ENCODE measurements at regions not wholly inside any gene's neighbourhood (a gene's known extent, or its start where the extent isn't known, plus 50 kb on each side); places are given as distances from the start of the nearest gene placed in this dataset.

- ChIA-PET POLR2A (no interaction called here), CTCF (no interaction called here), SMC1A (ENCODE audit: uncharacterized antibody, unreplicated experiment) (no interaction called here), RAD21 (ENCODE audit: unreplicated experiment) (no interaction called here)
- WGBS (ENCODE audit: insufficient coverage, insufficient replicate concordance, low lambda C conversion rate, missing lambda C conversion rate) = 23% methylated on average over 16 of the region's 16 CpGs
- no TSS peak for BruUV-seq (replicated peaks)
- Histone ChIP-seq H2AFZ (ENCODE audit: control insufficient read depth, low read depth, low read length) (no peak overlapping the region), H3K9ac (ENCODE audit: control insufficient read depth, insufficient read depth, low read length) (no peak overlapping the region), H4K20me1 (ENCODE audit: control insufficient read depth, insufficient read depth) (no peaks in the 10 kb centered on the region), H3K27ac (ENCODE audit: control insufficient read depth, insufficient read depth) (no peak overlapping the region), H3K4me3 (no peak overlapping the region), H3K9me3 (replicated peaks; ENCODE audit: control insufficient read depth, insufficient read depth, low read length) (no peaks in the 10 kb centered on the region), H3K4me2 (ENCODE audit: control insufficient read depth, insufficient read depth) (no peak overlapping the region), H3K27me3 (replicated peaks in 1 of 2; ENCODE audit: control insufficient read depth in 2 of 2, insufficient read depth in 2 of 2, low read length in 1 of 2) (peaks cover 1 to 3% of the 10 kb centered on the region in 2 experiments; a peak in 2 of 4 replicates), H3K79me2 (ENCODE audit: control insufficient read depth, insufficient read depth, low read length) (no peaks in the 10 kb centered on the region), H3K4me1 (ENCODE audit: control insufficient read depth, insufficient read depth, low read length) (peaks cover 4% of the 10 kb centered on the region; the same call in 1 of the 2 replicates), H3K36me3 (ENCODE audit: control insufficient read depth in 2 of 2, insufficient read depth in 2 of 2, low read length in 1 of 2) (no peaks in the 10 kb centered on the region)
- ATAC-seq (no peak), FAIRE-seq (no peak), DNase-seq (ENCODE audit: low read depth, low spot score) (no peak)
- intact Hi-C loops (cut with micrococcal nuclease; ENCODE audit: unreplicated experiment) = no loop called here
- in situ Hi-C loops (cut with MboI) = no loop called here
- TF ChIP-seq LARP7 (IDR thresholded peaks at IDR 0.05) = no peak
- no peak for TF ChIP-seq RELB (IDR thresholded peaks at IDR 0.05; ENCODE audit: low read depth)
- no peak for TF ChIP-seq RBBP5 (conservative IDR thresholded peaks at IDR 0.05)
- no peak for TF ChIP-seq RELA (IDR thresholded peaks at IDR 0.05; ENCODE audit: borderline replicate concordance, partially characterized antibody)
- no peak for TF ChIP-seq CUX1 (IDR thresholded peaks at IDR 0.05; ENCODE audit: insufficient replicate concordance, low read depth, low read length)
- TF ChIP-seq ELK1 (IDR thresholded peaks at IDR 0.05; ENCODE audit: low read depth, low read length) = no peak
These were observed 162.2 kb upstream of the NECTIN1 start for GRCh38 chr11:119891055-119891768.
